Neutrophil (primary cell): ENCODE measurements at regions not wholly inside any gene's neighbourhood (a gene's known extent, or its start where the extent isn't known, plus 50 kb on each side); places are given as distances from the start of the nearest gene placed in this dataset.

Source experiments
- H3K27ac ChIP-seq: fragments of 200-600 bp; sonication (generic); 2 replicates; pipeline ENCODE4 v1.5.1; 2016; ENCODE audit warnings: mild to moderate bottlenecking, moderate library complexity
- H3K27me3 ChIP-seq: fragments of 200-600 bp; sonication (generic); 2 replicates; pipeline ENCODE4 v1.6.0; 2016; ENCODE audit warnings: mild to moderate bottlenecking
- H3K36me3 ChIP-seq: fragments of 200-600 bp; sonication (generic); 2 replicates; pipeline ENCODE4 v1.5.1; 2017
- H3K4me1 ChIP-seq, 2 experiments: fragments of 200-600 bp in 1 of 2; sonication (generic) in 1 of 2; 1 replicate in 1 of 2; 2 replicates in 1 of 2; pipeline versions ENCODE4 v1.5.1 to v1.6.1; 2013 to 2016; ENCODE audit warnings: low read depth in 1 of 2, low read length in 1 of 2, mild to moderate bottlenecking in 1 of 2, moderate library complexity in 1 of 2; ENCODE audit not compliant: control insufficient read depth in 1 of 2, insufficient read depth in 1 of 2
- H3K4me3 ChIP-seq, 2 experiments: fragments of 200-600 bp in 1 of 2; sonication (generic) in 1 of 2; 1 replicate in 1 of 2; 2 replicates in 1 of 2; pipeline ENCODE4 v1.5.1; 2013 to 2016; ENCODE audit warnings: low read depth in 1 of 2, low read length in 1 of 2, mild to moderate bottlenecking in 1 of 2, moderate library complexity in 1 of 2
- H3K9me3 ChIP-seq: fragments of 200-600 bp; sonication (generic); 2 replicates; pipeline ENCODE4 v1.5.1; 2016
- CTCF ChIP-seq: fragments of 200-600 bp; sonication (generic); IDR thresholded peaks from 2 replicates; pipeline ENCODE4 v1.5.1; 2016; ENCODE audit warnings: antibody characterized with exemption

- H3K36me3 ChIP-seq = no peaks in the 10 kb centered on the region
- no peaks in the 10 kb centered on the region for H3K4me1 ChIP-seq
- no peak for TF ChIP-seq CTCF
- no peaks in the 10 kb centered on the region for H3K27me3 ChIP-seq
- H3K9me3 ChIP-seq = no peaks in the 10 kb centered on the region
- no peak overlapping the region for H3K27ac ChIP-seq
- H3K4me3 ChIP-seq = no peak overlapping the region
Measured at GRCh38 chr13:73194310-73194709, 135.5 kb downstream of the KLF5 start.

DNA sequence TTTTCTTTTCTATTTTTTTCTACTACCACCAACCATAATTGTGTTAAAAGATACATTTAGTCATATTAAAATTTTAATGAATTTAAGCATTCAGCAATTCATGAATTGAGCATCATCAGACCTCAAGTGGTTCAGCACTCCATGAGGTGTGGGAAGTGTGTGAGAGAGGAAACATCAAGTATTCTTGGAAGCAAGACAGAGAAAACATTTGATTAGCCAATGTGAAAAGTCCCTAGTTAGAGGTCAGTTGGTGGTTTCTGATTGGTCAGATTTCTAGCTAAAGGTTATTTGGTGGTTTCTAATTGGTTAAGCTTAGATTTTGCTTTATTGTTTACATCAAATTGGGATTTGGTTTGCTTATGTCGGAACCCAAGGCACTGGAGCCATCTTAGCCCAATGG is 134.7 kb downstream of the KLF5 start:
- Histone ChIP-seq H3K9me3 (no peaks in the 10 kb centered on the region), H3K4me3 (no peak overlapping the region), H3K27me3 (no peaks in the 10 kb centered on the region), H3K27ac (no peak overlapping the region), H3K36me3 (no peaks in the 10 kb centered on the region), H3K4me1 (no peaks in the 10 kb centered on the region)
- no peak for TF ChIP-seq CTCF

GRCh38 chr13:73190477-73190876 is 131.7 kb downstream of the KLF5 start:
- no peak for TF ChIP-seq CTCF
- H3K27ac ChIP-seq = no peak overlapping the region
- H3K36me3 ChIP-seq = no peaks in the 10 kb centered on the region
- H3K4me3 ChIP-seq = no peak overlapping the region
- H3K9me3 ChIP-seq = no peaks in the 10 kb centered on the region
- no peaks in the 10 kb centered on the region for H3K27me3 ChIP-seq
- no peaks in the 10 kb centered on the region for H3K4me1 ChIP-seq

DNA sequence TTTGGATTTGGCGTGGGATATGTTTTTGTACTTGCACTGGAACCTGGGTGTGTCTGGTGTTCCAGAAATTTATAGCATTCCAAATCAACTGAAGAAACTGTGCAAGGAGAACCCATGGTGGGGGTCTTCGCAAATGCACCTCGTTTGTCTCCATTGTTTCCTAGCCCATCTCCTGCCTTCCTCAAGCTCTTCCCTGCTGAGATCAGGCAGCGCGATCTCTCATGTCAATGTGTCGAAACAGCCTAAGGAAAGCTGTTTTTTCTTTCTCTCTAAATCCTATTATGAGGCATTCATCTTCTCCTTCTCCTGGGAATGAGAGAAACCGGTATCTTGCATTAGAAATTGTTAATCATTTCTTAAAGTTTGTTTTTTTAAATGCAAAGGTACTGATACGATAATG is 131.0 kb downstream of the KLF5 start:
- Histone ChIP-seq H3K27me3 (no peaks in the 10 kb centered on the region), H3K4me3 (no peak overlapping the region), H3K36me3 (no peaks in the 10 kb centered on the region), H3K27ac (no peak overlapping the region), H3K4me1 (no peaks in the 10 kb centered on the region), H3K9me3 (no peaks in the 10 kb centered on the region)
- no peak for TF ChIP-seq CTCF

DNA sequence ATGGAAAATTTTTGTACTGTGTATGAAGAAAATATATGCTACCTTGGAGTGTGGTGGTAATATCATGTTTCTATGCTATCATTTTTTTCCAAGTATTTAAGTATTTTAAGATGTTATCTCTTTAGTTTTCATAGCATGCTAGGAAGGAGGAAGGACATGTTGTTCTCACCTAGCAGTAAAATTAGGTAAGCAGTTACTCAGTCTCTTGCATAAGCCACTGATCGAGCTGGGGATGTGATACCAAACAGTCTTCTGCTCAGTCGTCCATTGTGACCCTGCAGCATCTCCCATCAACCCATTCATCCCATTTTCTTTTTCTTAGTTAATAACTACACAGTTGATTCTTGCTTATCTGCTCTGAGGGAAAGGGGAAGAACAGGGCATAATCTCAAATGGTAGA is 130.6 kb downstream of the KLF5 start:
- H3K27me3 ChIP-seq = no peaks in the 10 kb centered on the region
- H3K4me3 ChIP-seq = no peak overlapping the region
- H3K4me1 ChIP-seq = no peaks in the 10 kb centered on the region
- no peaks in the 10 kb centered on the region for H3K36me3 ChIP-seq
- no peak overlapping the region for H3K27ac ChIP-seq
- TF ChIP-seq CTCF = no peak
- H3K9me3 ChIP-seq = no peaks in the 10 kb centered on the region

- Histone ChIP-seq H3K4me3 (no peak overlapping the region), H3K27ac (no peak overlapping the region), H3K27me3 (no peaks in the 10 kb centered on the region), H3K36me3 (no peaks in the 10 kb centered on the region), H3K9me3 (no peaks in the 10 kb centered on the region), H3K4me1 (no peaks in the 10 kb centered on the region)
- no peak for TF ChIP-seq CTCF
Measured at GRCh38 chr13:73187106-73187505, 128.3 kb downstream of the KLF5 start.
